Panc1 (cell line): ENCODE measurements at regions not wholly inside any gene's neighbourhood (a gene's known extent, or its start where the extent isn't known, plus 50 kb on each side); places are given as distances from the start of the nearest gene placed in this dataset.

ENCODE experiments used
- POLR2AphosphoS5 ChIP-seq: IDR thresholded peaks from 2 replicates; pipeline ENCODE4 v1.6.1; 2012; ENCODE audit warnings: mild to moderate bottlenecking, low read depth, low read length, moderate library complexity
- TCF7L2 ChIP-seq: IDR thresholded peaks from 2 replicates; pipeline ENCODE4 v1.6.1; 2011; ENCODE audit warnings: mild to moderate bottlenecking, low read depth, low read length, inconsistent platforms
- TF ChIP-seq, protein P1 (sequence below): fragments of 450-650 bp; IDR thresholded peaks from 2 replicates; pipeline ENCODE4 v1.5.1; 2017; ENCODE audit warnings: mild to moderate bottlenecking
- TF ChIP-seq, protein P2 (sequence below), 2 experiments: IDR thresholded peaks; 2 replicates each; pipeline ENCODE4 v1.6.1; 2011 to 2012; ENCODE audit warnings: low read depth in 2 of 2, control low read depth in 1 of 2, low read length in 1 of 2, mild to moderate bottlenecking in 1 of 2, moderate library complexity in 1 of 2; ENCODE audit not compliant: insufficient read depth in 1 of 2

DNA sequence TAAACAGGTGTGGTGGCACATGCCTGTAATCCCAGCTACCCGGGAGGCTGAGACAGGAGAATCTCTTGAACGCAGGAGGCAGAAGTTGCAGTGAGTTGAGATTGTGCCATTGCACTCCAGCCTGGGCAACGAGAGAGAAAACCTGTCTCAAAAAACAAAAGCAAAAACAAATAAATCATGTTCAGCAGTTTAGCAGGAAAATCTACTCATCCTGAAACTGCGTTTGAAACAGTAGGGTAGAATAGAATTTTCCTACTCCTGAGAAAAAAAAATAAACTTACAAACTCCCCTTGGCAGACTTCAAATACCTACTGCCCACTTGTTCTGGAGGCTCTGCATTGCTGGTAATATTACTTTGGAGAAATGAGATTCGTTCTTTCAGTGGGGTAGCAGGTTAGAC is 367.7 kb downstream of the GADD45G start:
- TF ChIP-seq, protein P1, sequence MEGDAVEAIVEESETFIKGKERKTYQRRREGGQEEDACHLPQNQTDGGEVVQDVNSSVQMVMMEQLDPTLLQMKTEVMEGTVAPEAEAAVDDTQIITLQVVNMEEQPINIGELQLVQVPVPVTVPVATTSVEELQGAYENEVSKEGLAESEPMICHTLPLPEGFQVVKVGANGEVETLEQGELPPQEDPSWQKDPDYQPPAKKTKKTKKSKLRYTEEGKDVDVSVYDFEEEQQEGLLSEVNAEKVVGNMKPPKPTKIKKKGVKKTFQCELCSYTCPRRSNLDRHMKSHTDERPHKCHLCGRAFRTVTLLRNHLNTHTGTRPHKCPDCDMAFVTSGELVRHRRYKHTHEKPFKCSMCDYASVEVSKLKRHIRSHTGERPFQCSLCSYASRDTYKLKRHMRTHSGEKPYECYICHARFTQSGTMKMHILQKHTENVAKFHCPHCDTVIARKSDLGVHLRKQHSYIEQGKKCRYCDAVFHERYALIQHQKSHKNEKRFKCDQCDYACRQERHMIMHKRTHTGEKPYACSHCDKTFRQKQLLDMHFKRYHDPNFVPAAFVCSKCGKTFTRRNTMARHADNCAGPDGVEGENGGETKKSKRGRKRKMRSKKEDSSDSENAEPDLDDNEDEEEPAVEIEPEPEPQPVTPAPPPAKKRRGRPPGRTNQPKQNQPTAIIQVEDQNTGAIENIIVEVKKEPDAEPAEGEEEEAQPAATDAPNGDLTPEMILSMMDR = no peak
- no peak for TF ChIP-seq POLR2AphosphoS5
- TF ChIP-seq TCF7L2 = no peak
- TF ChIP-seq, protein P2, sequence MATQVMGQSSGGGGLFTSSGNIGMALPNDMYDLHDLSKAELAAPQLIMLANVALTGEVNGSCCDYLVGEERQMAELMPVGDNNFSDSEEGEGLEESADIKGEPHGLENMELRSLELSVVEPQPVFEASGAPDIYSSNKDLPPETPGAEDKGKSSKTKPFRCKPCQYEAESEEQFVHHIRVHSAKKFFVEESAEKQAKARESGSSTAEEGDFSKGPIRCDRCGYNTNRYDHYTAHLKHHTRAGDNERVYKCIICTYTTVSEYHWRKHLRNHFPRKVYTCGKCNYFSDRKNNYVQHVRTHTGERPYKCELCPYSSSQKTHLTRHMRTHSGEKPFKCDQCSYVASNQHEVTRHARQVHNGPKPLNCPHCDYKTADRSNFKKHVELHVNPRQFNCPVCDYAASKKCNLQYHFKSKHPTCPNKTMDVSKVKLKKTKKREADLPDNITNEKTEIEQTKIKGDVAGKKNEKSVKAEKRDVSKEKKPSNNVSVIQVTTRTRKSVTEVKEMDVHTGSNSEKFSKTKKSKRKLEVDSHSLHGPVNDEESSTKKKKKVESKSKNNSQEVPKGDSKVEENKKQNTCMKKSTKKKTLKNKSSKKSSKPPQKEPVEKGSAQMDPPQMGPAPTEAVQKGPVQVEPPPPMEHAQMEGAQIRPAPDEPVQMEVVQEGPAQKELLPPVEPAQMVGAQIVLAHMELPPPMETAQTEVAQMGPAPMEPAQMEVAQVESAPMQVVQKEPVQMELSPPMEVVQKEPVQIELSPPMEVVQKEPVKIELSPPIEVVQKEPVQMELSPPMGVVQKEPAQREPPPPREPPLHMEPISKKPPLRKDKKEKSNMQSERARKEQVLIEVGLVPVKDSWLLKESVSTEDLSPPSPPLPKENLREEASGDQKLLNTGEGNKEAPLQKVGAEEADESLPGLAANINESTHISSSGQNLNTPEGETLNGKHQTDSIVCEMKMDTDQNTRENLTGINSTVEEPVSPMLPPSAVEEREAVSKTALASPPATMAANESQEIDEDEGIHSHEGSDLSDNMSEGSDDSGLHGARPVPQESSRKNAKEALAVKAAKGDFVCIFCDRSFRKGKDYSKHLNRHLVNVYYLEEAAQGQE (IDR thresholded peaks at IDR 0.05; ENCODE audit: insufficient read depth in 1 of 2, low read depth in 2 of 2, low read length in 1 of 2) = no peak
